PC-9 (cell line): ENCODE measurements at regions not wholly inside any gene's neighbourhood (a gene's known extent, or its start where the extent isn't known, plus 50 kb on each side); places are given as distances from the start of the nearest gene placed in this dataset.
"Not testable (repeated sequence)": the region's sequence is repeated elsewhere in the genome, so short reads cannot be mapped to it uniquely, and the experiment has no call there.

Experiments used
- EZH2 ChIP-seq: fragments of 200-600 bp; sonication (generic); IDR thresholded peaks from 2 replicates; pipeline ENCODE4 v1.8.0; 2017; ENCODE audit warnings: antibody characterized with exemption, low read depth
- TF ChIP-seq, protein P1 (sequence below): fragments of 200-600 bp; sonication (generic); conservative IDR thresholded peaks from 2 replicates; pipeline ENCODE4 v1.6.1; 2017; ENCODE audit warnings: mixed run types, antibody characterized with exemption, mild to moderate bottlenecking, moderate library complexity

GRCh38 chr16:46396883-46397270, 224.3 kb downstream of the SHCBP1 start:
- TF ChIP-seq, protein P1, sequence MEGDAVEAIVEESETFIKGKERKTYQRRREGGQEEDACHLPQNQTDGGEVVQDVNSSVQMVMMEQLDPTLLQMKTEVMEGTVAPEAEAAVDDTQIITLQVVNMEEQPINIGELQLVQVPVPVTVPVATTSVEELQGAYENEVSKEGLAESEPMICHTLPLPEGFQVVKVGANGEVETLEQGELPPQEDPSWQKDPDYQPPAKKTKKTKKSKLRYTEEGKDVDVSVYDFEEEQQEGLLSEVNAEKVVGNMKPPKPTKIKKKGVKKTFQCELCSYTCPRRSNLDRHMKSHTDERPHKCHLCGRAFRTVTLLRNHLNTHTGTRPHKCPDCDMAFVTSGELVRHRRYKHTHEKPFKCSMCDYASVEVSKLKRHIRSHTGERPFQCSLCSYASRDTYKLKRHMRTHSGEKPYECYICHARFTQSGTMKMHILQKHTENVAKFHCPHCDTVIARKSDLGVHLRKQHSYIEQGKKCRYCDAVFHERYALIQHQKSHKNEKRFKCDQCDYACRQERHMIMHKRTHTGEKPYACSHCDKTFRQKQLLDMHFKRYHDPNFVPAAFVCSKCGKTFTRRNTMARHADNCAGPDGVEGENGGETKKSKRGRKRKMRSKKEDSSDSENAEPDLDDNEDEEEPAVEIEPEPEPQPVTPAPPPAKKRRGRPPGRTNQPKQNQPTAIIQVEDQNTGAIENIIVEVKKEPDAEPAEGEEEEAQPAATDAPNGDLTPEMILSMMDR = not testable (repeated sequence)
- not testable (repeated sequence) for TF ChIP-seq EZH2
